GM18868 (cell line): ENCODE measurements at regions not wholly inside any gene's neighbourhood (a gene's known extent, or its start where the extent isn't known, plus 50 kb on each side); places are given as distances from the start of the nearest gene placed in this dataset.

Source experiments
- ATAC-seq: cut with Tn5 transposase; IDR thresholded peaks from one replicate; pipeline ENCODE4 v1.9.1; 2021; ENCODE audit warnings: mild to moderate bottlenecking, moderate library complexity; ENCODE audit not compliant: unreplicated experiment

- ATAC-seq: no peak
Measured at GRCh38 chr7:136667584-136667983, 200.9 kb upstream of the CHRM2 start.

- no peak for ATAC-seq
Measured at GRCh38 chr7:136665878-136666509, 202.5 kb upstream of the CHRM2 start.

GRCh38 chr7:136664537-136664936 lies 203.9 kb upstream of the CHRM2 start:
- ATAC-seq: no peak

GRCh38 chr7:136657482-136657921 lies 210.9 kb upstream of the CHRM2 start:
- ATAC-seq: no peak

GRCh38 chr7:136656516-136656915 lies 211.9 kb upstream of the CHRM2 start:
- ATAC-seq: no peak

GRCh38 chr7:136655414-136655813 lies 213.0 kb upstream of the CHRM2 start:
- no peak for ATAC-seq

- ATAC-seq: no peak
Measured at GRCh38 chr7:136654406-136654805, 214.0 kb upstream of the CHRM2 start.

GRCh38 chr7:136652635-136653370 lies 215.6 kb upstream of the CHRM2 start:
- ATAC-seq: no peak

- ATAC-seq: no peak
Measured at GRCh38 chr7:136640977-136641376, 227.5 kb upstream of the CHRM2 start.

GRCh38 chr7:136637813-136638212 lies 230.6 kb upstream of the CHRM2 start:
- no peak for ATAC-seq

GRCh38 chr7:136635751-136636150 lies 232.7 kb upstream of the CHRM2 start:
- no peak for ATAC-seq

GRCh38 chr7:136618818-136619217 lies 249.6 kb upstream of the CHRM2 start:
- ATAC-seq: no peak

GRCh38 chr7:136617176-136617575 lies 251.3 kb upstream of the CHRM2 start:
- ATAC-seq: no peak

- no peak for ATAC-seq
Measured at GRCh38 chr7:136605532-136606329, 262.7 kb upstream of the CHRM2 start.

GRCh38 chr7:136601772-136602171 lies 266.7 kb upstream of the CHRM2 start:
- no peak for ATAC-seq

GRCh38 chr7:136600475-136600874 lies 268.0 kb upstream of the CHRM2 start:
- ATAC-seq: no peak

GRCh38 chr7:136594739-136595144 lies 273.7 kb upstream of the CHRM2 start:
- no peak for ATAC-seq

- no peak for ATAC-seq
Measured at GRCh38 chr7:136588216-136588615, 280.2 kb upstream of the CHRM2 start.

GRCh38 chr7:136585954-136586670 lies 282.3 kb upstream of the CHRM2 start:
- ATAC-seq: no peak

- ATAC-seq: no peak
Measured at GRCh38 chr7:136566491-136566890, 302.0 kb upstream of the CHRM2 start.

- ATAC-seq: no peak
Measured at GRCh38 chr7:136555933-136556332, 312.5 kb upstream of the CHRM2 start.
